Lung (tissue), 11 donors: ENCODE measurements at regions not wholly inside any gene's neighbourhood (a gene's known extent, or its start where the extent isn't known, plus 50 kb on each side); places are given as distances from the start of the nearest gene placed in this dataset.

Source experiments
- ATAC-seq: fragments of 200-7000 bp; cut with Tn5 transposase; one replicate; pipeline ENCODE4 v1.9.1; 2020; ENCODE audit warnings: moderate number of reproducible peaks; ENCODE audit not compliant: insufficient read depth, low FRiP score
- DNase-seq, 3 donors: peaks; one replicate each; pipeline ENCODE4 v3.0.0-alpha.2; 2013 to 2017
- H3K27ac ChIP-seq, 2 donors: one replicate each; pipeline ENCODE4 v1.5.1; 2013; ENCODE audit warnings: mild to moderate bottlenecking in 2 of 2, moderate library complexity in 2 of 2, control low read depth in 1 of 2, inconsistent platforms in 1 of 2, low read depth in 1 of 2, low read length in 1 of 2
- H3K27me3 ChIP-seq, 3 donors: one replicate each; pipeline ENCODE4 v1.5.1; 2013; ENCODE audit warnings: low read length in 2 of 3; ENCODE audit not compliant: control insufficient read depth in 3 of 3, insufficient read depth in 3 of 3
- H3K36me3 ChIP-seq, 4 donors: one replicate each; pipeline ENCODE4 v1.5.1; 2013; ENCODE audit warnings: low read length in 4 of 4, mild to moderate bottlenecking in 1 of 4, moderate library complexity in 1 of 4; ENCODE audit not compliant: control insufficient read depth in 4 of 4, insufficient read depth in 4 of 4
- H3K4me1 ChIP-seq, 5 donors: one replicate each; pipeline ENCODE4 v1.5.1; 2013; ENCODE audit warnings: low read length in 5 of 5, mild to moderate bottlenecking in 2 of 5, moderate library complexity in 1 of 5; ENCODE audit not compliant: control insufficient read depth in 5 of 5, insufficient read depth in 5 of 5
- H3K4me3 ChIP-seq: one replicate; pipeline ENCODE4 v1.5.1; 2013; ENCODE audit warnings: mild to moderate bottlenecking, control low read depth, moderate library complexity
- H3K9ac ChIP-seq, 2 donors: one replicate each; pipeline ENCODE4 v1.5.1; 2013; ENCODE audit warnings: low read length in 2 of 2, control low read depth in 1 of 2; ENCODE audit not compliant: insufficient read depth in 1 of 2
- H3K9me3 ChIP-seq, 4 donors: one replicate each; pipeline ENCODE4 v1.5.1; 2013; ENCODE audit warnings: low read length in 3 of 4, mild to moderate bottlenecking in 1 of 4, moderate library complexity in 1 of 4; ENCODE audit not compliant: control insufficient read depth in 4 of 4, insufficient read depth in 3 of 4
- WGBS, 2 donors: extraction: QIAGEN DNeasy Blood & Tissue Kit; methylation state at CpG; one replicate each; pipeline ENCODE4 v1.1.7; 2013; 5-methylcytosine and 5-hydroxymethylcytosine counted together
- TF ChIP-seq, protein P1 (sequence below): IDR thresholded peaks from 2 replicates; pipeline ENCODE4 v1.5.1; 2012; ENCODE audit warnings: mild to moderate bottlenecking; ENCODE audit errors: control extremely low read depth, extremely low read depth
- donor health status: control.
- donor health status: control.
- donor health status: Bipolar disorder and iron deficiency.
- donor health status: healthy.
- donor health status: DM: yes; HTN: yes; CAD: no.

DNA sequence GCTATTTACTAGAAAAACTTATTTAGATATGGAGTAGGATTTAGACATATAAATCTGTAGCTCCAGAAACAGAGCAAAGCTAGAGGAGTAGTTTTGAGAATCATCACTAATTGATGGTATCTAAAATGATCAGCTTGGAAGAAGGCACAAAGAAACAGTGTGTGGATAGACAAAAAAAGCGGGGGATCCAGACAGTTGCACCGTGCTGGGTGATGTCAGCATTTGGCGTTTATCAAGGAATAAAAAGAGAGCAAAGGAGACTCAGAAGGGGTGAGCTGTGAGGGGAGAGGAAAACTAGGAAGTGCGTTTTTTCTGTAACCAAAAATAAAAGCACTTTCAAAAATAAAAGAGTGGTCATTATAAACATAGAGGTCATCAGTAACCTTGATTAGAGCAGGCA lies 90.5 kb upstream of the GPRIN3 start:
- Histone ChIP-seq H3K27ac (no peak overlapping the region), H3K4me3 (no peak overlapping the region), H3K9me3 (no peaks in the 10 kb centered on the region), H3K27me3 (no peaks in the 10 kb centered on the region), H3K9ac (no peak overlapping the region), H3K4me1 (peaks cover 0 to 5% (median 4%) of the 10 kb centered on the region in 5 donors), H3K36me3 (no peaks in the 10 kb centered on the region)
- no peak for DNase-seq
- TF ChIP-seq, protein P1, sequence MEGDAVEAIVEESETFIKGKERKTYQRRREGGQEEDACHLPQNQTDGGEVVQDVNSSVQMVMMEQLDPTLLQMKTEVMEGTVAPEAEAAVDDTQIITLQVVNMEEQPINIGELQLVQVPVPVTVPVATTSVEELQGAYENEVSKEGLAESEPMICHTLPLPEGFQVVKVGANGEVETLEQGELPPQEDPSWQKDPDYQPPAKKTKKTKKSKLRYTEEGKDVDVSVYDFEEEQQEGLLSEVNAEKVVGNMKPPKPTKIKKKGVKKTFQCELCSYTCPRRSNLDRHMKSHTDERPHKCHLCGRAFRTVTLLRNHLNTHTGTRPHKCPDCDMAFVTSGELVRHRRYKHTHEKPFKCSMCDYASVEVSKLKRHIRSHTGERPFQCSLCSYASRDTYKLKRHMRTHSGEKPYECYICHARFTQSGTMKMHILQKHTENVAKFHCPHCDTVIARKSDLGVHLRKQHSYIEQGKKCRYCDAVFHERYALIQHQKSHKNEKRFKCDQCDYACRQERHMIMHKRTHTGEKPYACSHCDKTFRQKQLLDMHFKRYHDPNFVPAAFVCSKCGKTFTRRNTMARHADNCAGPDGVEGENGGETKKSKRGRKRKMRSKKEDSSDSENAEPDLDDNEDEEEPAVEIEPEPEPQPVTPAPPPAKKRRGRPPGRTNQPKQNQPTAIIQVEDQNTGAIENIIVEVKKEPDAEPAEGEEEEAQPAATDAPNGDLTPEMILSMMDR: no peak
- WGBS, 2 donors: 63 to 65% methylated on average over 4 of the region's 4 CpGs
- ATAC-seq: no peak

DNA sequence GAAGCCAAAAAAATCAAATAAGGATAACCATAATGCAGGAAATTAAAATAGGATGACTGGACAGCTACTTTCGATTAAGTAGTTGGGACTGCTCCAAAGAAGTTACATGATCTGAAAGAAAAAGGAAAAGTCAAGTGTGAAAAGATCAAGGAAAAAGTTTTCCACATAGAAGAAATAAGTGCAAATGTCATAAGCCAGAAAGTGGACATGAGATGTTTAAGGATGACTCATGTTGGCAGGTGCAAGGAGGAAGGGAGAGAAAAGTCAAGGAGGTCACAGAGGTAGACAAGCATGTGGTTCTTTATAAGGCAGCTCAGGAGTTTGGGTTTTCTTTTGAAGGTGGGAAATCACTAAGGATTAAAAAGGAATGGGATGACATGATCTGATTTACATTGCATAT lies 89.8 kb upstream of the GPRIN3 start:
- TF ChIP-seq, protein P1: no peak
- no peaks in the 10 kb centered on the region for H3K36me3 ChIP-seq

DNA sequence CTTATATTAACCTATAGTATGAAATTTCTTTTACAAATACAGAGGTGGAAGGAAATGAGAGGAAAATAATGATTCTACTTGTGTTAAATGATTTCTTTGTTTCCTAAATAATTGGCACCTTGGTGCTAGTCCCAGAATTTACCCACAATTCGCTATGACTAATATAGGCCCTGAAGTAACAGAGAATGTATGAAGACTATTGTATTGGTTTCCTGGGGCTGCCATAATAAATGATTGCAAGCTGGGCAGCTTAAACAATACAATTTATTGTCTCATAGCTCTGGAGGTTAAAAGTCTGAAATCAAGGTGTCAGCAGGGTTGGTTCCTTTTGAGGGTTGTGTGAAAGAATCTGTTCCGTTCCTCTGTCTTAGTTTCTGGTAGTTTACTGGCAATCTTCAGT lies 74.8 kb upstream of the GPRIN3 start:
- Histone ChIP-seq H3K27ac (no peak overlapping the region), H3K27me3 (no peaks in the 10 kb centered on the region), H3K4me3 (no peak overlapping the region), H3K4me1 (no peaks in the 10 kb centered on the region), H3K9ac (no peak overlapping the region), H3K9me3 (peaks cover 0 to 5% (median 0%) of the 10 kb centered on the region in 4 donors), H3K36me3 (no peaks in the 10 kb centered on the region)
- ATAC-seq: no peak
- DNase-seq: no peak
- 55 to 88% methylated on average over 2 of the region's 2 CpGs for WGBS, 2 donors
- TF ChIP-seq, protein P1: no peak

More for the DNA sequence above, 89.8 kb upstream of the GPRIN3 start:
- Histone ChIP-seq H3K4me3 (no peak overlapping the region), H3K9me3 (no peaks in the 10 kb centered on the region), H3K4me1 (peaks cover 0 to 5% (median 4%) of the 10 kb centered on the region in 5 donors), H3K9ac (no peak overlapping the region), H3K27me3 (no peaks in the 10 kb centered on the region), H3K27ac (no peak overlapping the region)
- DNase-seq: no peak
- no peak for ATAC-seq
- WGBS, 2 donors: 53 to 71% methylated on average over 1 of the region's 1 CpG

DNA sequence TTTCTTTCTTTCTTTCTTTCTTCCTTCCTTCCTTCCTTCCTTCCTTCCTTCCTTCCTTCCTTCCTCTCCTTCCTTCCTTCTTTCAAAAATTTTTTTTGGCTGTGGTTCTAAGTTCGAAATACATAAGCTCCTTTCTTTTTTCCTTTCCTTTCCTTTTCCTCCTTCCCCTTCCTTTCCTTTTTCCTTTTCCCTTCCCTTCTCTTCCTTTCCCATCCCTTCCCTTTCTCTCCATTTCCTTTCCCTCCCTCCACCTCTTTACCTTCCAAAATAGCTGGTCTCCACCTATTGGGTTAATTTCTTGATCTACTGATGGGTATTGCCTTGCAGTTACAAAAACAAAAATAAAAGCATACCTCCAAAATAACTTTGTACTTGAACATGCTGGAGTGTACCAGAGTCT lies 73.4 kb upstream of the GPRIN3 start:
- Histone ChIP-seq H3K27ac (no peak overlapping the region), H3K27me3 (no peaks in the 10 kb centered on the region), H3K4me1 (no peaks in the 10 kb centered on the region), H3K4me3 (no peak overlapping the region), H3K9me3 (peaks cover 0 to 5% (median 0%) of the 10 kb centered on the region in 4 donors), H3K36me3 (no peaks in the 10 kb centered on the region), H3K9ac (no peak overlapping the region)
- ATAC-seq (no peak), DNase-seq (no peak)
- WGBS, 2 donors: 92 to 96% methylated on average over 1 of the region's 1 CpG
- TF ChIP-seq, protein P1: no peak
